PFSK-1 (cell line): ENCODE measurements at regions not wholly inside any gene's neighbourhood (a gene's known extent, or its start where the extent isn't known, plus 50 kb on each side); places are given as distances from the start of the nearest gene placed in this dataset.

Source experiments
- POLR2AphosphoS5 ChIP-seq: IDR thresholded peaks from 2 replicates; pipeline ENCODE4 v1.6.1; 2012; ENCODE audit warnings: low read depth, mild to moderate bottlenecking, control low read depth, low read length, moderate library complexity
- TAF1 ChIP-seq: IDR thresholded peaks from 2 replicates; pipeline ENCODE4 v1.6.1; 2012; ENCODE audit warnings: low read length, control low read depth, borderline replicate concordance; ENCODE audit not compliant: insufficient read depth

DNA sequence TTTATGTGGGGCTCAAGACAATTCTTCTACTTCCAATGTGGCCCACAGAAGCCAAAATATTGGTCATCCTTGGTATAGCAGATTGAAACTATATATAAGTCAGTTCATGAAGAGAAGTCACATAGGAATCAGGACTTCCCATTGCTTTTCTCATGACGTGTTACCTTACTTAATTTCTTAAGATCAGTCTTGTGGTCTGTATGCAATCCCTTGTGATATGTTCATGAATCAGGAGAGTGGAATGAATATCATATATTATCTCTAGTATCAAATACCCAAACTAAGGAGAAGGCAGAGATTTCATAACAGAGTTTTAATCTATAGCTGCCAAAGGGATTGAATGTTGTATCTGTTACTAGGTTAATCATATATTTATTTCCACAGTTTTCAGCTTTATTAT, 1390.4 kb downstream of the SUCLG1 start:
- TF ChIP-seq POLR2AphosphoS5 (no peak), TAF1 (no peak)
